Retinal pigment epithelial cell (primary cell): ENCODE measurements at regions not wholly inside any gene's neighbourhood (a gene's known extent, or its start where the extent isn't known, plus 50 kb on each side); places are given as distances from the start of the nearest gene placed in this dataset.

Experiments used
- DNase-seq: peaks from one replicate; pipeline ENCODE4 v3.0.0-alpha.2; 2010; ENCODE audit warnings: low read depth
- H3K4me3 ChIP-seq: 2 replicates; pipeline ENCODE4 v1.5.1; 2011; ENCODE audit warnings: mild to moderate bottlenecking, low read length, control low read depth, moderate library complexity
- TF ChIP-seq, protein P1 (sequence below): conservative IDR thresholded peaks from 2 replicates; pipeline ENCODE4 v1.5.1; 2011; ENCODE audit warnings: low read depth, low read length, control low read depth, inconsistent platforms

GRCh38 chr2:209102319-209102718 lies 321.5 kb upstream of the MAP2 start:
- no peak for DNase-seq
- TF ChIP-seq, protein P1, sequence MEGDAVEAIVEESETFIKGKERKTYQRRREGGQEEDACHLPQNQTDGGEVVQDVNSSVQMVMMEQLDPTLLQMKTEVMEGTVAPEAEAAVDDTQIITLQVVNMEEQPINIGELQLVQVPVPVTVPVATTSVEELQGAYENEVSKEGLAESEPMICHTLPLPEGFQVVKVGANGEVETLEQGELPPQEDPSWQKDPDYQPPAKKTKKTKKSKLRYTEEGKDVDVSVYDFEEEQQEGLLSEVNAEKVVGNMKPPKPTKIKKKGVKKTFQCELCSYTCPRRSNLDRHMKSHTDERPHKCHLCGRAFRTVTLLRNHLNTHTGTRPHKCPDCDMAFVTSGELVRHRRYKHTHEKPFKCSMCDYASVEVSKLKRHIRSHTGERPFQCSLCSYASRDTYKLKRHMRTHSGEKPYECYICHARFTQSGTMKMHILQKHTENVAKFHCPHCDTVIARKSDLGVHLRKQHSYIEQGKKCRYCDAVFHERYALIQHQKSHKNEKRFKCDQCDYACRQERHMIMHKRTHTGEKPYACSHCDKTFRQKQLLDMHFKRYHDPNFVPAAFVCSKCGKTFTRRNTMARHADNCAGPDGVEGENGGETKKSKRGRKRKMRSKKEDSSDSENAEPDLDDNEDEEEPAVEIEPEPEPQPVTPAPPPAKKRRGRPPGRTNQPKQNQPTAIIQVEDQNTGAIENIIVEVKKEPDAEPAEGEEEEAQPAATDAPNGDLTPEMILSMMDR, result no peak
- H3K4me3 ChIP-seq, result no peak overlapping the region

DNA sequence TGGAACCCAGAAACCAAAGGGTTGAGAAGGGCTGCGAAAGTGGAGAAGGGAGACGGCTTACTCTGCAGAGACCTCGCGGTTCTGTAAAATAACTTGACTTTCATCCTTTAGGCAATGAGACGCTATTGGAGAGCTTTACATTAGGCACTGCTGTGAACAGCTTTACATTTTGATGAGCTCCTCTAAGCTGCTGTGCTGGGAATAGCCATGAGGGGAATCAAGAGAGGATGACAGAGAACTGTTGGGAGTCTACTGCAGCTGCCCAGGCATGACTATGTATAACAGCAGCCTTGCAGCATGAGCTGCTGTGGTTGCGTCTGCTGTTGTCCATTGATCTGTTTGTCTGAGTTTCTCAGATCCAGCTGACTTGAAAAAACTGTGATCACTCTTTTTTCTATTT lies 310.8 kb upstream of the MAP2 start:
- H3K4me3 ChIP-seq, result no peak overlapping the region
- no peak for DNase-seq
- TF ChIP-seq, protein P1, result no peak

- TF ChIP-seq, protein P1, result no peak
- DNase-seq, result no peak
- H3K4me3 ChIP-seq, result no peak overlapping the region
These were observed 309.1 kb upstream of the MAP2 start for GRCh38 chr2:209114588-209115240.

DNA sequence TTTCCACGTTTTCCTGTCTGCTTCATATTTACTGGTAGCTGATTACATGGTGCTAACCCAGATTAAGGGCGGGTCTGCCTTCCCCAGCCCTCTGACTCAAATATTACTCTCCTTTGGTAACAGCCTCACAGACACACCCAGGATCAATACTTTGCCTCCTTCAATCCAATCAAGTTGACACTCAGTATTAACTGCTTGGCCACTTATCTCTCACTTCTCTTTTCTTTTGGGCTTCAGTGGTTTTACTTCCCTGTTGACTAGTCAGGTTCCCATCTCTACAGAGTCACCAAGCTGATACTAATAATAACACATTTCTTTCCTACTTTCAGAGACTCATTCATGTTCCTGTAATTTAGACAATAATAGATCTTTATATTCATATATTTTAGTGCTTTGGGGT lies 302.2 kb upstream of the MAP2 start:
- TF ChIP-seq, protein P1, result no peak
- no peak overlapping the region for H3K4me3 ChIP-seq
- no peak for DNase-seq

GRCh38 chr2:209125291-209125690 lies 298.6 kb upstream of the MAP2 start:
- no peak for DNase-seq
- TF ChIP-seq, protein P1, result no peak
- H3K4me3 ChIP-seq, result no peak overlapping the region

DNA sequence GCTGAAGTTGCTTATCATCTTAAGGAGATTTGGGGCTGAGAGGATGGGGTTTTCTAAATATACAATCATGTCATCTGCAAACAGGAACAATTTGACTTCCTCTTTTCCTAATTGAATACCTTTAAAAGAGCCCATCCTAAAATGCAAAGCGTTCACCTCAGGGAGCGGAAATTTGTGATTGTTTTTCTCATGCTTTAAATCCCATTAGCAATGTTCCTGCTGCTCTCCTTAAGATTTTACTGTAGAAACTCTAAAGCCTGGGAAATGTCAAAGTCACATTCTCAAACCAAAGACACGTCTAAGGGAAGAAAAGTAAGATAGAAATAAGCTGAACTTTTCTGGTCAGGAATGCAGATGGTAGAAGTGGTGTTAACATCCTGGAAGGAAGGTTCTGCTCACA lies 285.8 kb upstream of the MAP2 start:
- no peak overlapping the region for H3K4me3 ChIP-seq
- TF ChIP-seq, protein P1, result no peak
- DNase-seq, result no peak

- H3K4me3 ChIP-seq, result no peak overlapping the region
- no peak for DNase-seq
- TF ChIP-seq, protein P1, result no peak
These were observed 282.7 kb upstream of the MAP2 start for GRCh38 chr2:209141142-209141541.
